ENCODE measurements at regions not wholly inside any gene's neighbourhood (a gene's known extent, or its start where the extent isn't known, plus 50 kb on each side); places are given as distances from the start of the nearest gene placed in this dataset.
"Not testable (repeated sequence)": the region's sequence is repeated elsewhere in the genome, so short reads cannot be mapped to it uniquely, and the experiment has no call there.

DNA sequence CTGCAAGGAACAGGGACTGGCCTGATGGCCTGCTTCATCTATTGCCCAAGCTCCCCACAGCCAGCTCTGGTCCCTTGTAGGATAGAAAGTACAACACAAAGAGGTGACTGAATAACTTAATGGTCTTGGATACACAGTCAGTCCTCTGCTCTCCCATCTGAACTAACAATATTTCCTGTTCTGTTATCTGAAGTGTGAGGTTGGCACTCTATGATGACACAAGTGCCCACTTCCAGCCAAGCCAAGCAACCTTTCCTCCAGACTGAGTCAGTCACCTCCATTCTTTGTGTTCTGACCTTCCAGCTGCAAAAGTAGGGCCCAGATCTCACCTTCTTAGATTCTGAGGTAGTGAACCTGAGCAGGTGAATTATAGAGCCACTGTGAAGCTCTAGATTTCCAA, 77.8 kb upstream of the NOTCH2NLA start:
- TF ChIP-seq, protein P1, sequence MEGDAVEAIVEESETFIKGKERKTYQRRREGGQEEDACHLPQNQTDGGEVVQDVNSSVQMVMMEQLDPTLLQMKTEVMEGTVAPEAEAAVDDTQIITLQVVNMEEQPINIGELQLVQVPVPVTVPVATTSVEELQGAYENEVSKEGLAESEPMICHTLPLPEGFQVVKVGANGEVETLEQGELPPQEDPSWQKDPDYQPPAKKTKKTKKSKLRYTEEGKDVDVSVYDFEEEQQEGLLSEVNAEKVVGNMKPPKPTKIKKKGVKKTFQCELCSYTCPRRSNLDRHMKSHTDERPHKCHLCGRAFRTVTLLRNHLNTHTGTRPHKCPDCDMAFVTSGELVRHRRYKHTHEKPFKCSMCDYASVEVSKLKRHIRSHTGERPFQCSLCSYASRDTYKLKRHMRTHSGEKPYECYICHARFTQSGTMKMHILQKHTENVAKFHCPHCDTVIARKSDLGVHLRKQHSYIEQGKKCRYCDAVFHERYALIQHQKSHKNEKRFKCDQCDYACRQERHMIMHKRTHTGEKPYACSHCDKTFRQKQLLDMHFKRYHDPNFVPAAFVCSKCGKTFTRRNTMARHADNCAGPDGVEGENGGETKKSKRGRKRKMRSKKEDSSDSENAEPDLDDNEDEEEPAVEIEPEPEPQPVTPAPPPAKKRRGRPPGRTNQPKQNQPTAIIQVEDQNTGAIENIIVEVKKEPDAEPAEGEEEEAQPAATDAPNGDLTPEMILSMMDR (IDR thresholded peaks at IDR 0.05): not testable (repeated sequence)
- TF ChIP-seq EZH2 (IDR thresholded peaks at IDR 0.05; ENCODE audit: borderline replicate concordance, insufficient read depth, low read depth, low read length, poor library complexity, severe bottlenecking): not testable (repeated sequence)

Measured in B cell (primary cell).